H1 (cell line): ENCODE measurements at regions not wholly inside any gene's neighbourhood (a gene's known extent, or its start where the extent isn't known, plus 50 kb on each side); places are given as distances from the start of the nearest gene placed in this dataset.

ENCODE experiments used
- CTCF ChIA-PET: fragments of 300-600 bp; sonication (Branson Sonifier 250); formaldehyde crosslinking; loops from one replicate; lab custom pipeline; 2021; ENCODE audit not compliant: partially characterized antibody; lab: Charles Lee
- POLR2A ChIA-PET: fragments of 300-600 bp; sonication (Branson Sonifier 250); formaldehyde crosslinking; loops from one replicate; lab custom pipeline; 2021; ENCODE audit warnings: inconsistent platforms; ENCODE audit not compliant: partially characterized antibody; lab: Charles Lee
- DNase-seq, 2 experiments: peaks; one replicate each; pipeline versions ENCODE4 v3.0.0 to v3.0.0-alpha.2; 2010 to 2022; ENCODE audit warnings: low spot score in 2 of 2, low read depth in 1 of 2, mixed read lengths in 1 of 2
- FAIRE-seq: peaks from 2 replicates; lab custom pipeline; 2011; peaks lifted over from hg19 to GRCh38; lab: Jason Lieb, UNC
- H2AFZ ChIP-seq: 2 replicates; pipeline ENCODE4 v1.8.1; 2012; ENCODE audit warnings: low read length, inconsistent platforms
- H2AK5ac ChIP-seq: 2 replicates; pipeline ENCODE4 v1.6.1; 2013; ENCODE audit warnings: low read depth, low read length
- H2BK120ac ChIP-seq: replicated peaks from 2 replicates; pipeline ENCODE3; 2013; ENCODE audit warnings: low read depth, low read length, inconsistent platforms
- H2BK12ac ChIP-seq: 2 replicates; pipeline ENCODE4 v1.6.1; 2013; ENCODE audit warnings: low read depth, low read length
- H2BK15ac ChIP-seq: 2 replicates; pipeline ENCODE4 v1.6.1; 2013; ENCODE audit warnings: low read length
- H2BK20ac ChIP-seq: 2 replicates; pipeline ENCODE4 v1.6.1; 2013; ENCODE audit warnings: low read length
- H2BK5ac ChIP-seq: 2 replicates; pipeline ENCODE4 v1.6.1; 2013; ENCODE audit warnings: low read depth, low read length
- H3K14ac ChIP-seq: 2 replicates; pipeline ENCODE4 v1.6.1; 2013; ENCODE audit warnings: inconsistent platforms; ENCODE audit not compliant: insufficient read length
- H3K18ac ChIP-seq: 2 replicates; pipeline ENCODE4 v1.6.1; 2013; ENCODE audit warnings: low read length; ENCODE audit errors: extremely low read depth
- H3K23ac ChIP-seq: 2 replicates; pipeline ENCODE4 v1.6.1; 2013; ENCODE audit warnings: inconsistent platforms; ENCODE audit not compliant: insufficient read length
- H3K23me2 ChIP-seq: 2 replicates; pipeline ENCODE4 v1.6.1; 2013; ENCODE audit warnings: low read depth, low read length
- H3K27ac ChIP-seq: 2 replicates; pipeline ENCODE4 v1.6.1; 2011; ENCODE audit warnings: low read depth, low read length, inconsistent platforms
- H3K27me3 ChIP-seq, 4 experiments: replicated peaks in 1 of 4; 1 replicate in 1 of 4; 2 replicates in 3 of 4; pipeline versions ENCODE4 v1.6.1 to v1.8.1; 2011 to 2013; ENCODE audit warnings: low read length in 3 of 4, mild to moderate bottlenecking in 3 of 4, inconsistent platforms in 2 of 4, mixed read lengths in 2 of 4, moderate library complexity in 1 of 4; ENCODE audit not compliant: control insufficient read depth in 3 of 4, insufficient read depth in 3 of 4; ENCODE audit errors: extremely low read depth in 1 of 4
- H3K36me3 ChIP-seq, 4 experiments: 2 replicates each; pipeline versions ENCODE4 v1.6.1 to v1.8.1; 2011 to 2013; ENCODE audit warnings: mild to moderate bottlenecking in 4 of 4, low read length in 3 of 4, moderate library complexity in 2 of 4, control low read depth in 1 of 4, inconsistent platforms in 1 of 4; ENCODE audit not compliant: insufficient read depth in 4 of 4, control insufficient read depth in 2 of 4
- H3K4ac ChIP-seq: replicated peaks from 2 replicates; pipeline ENCODE3; 2013; ENCODE audit warnings: low read length, low read depth, mixed read lengths, inconsistent platforms; ENCODE audit not compliant: insufficient read length
- H3K4me1 ChIP-seq, 4 experiments: replicated peaks in 1 of 4; 1 replicate in 1 of 4; 2 replicates in 3 of 4; pipeline versions ENCODE4 v1.6.1 to v1.8.1; 2011 to 2013; ENCODE audit warnings: low read length in 3 of 4, inconsistent platforms in 2 of 4, mixed read lengths in 1 of 4; ENCODE audit not compliant: insufficient read depth in 4 of 4, control insufficient read depth in 3 of 4
- H3K4me2 ChIP-seq, 2 experiments: 2 replicates each; pipeline versions ENCODE4 v1.6.1 to v1.8.1; 2011 to 2013; ENCODE audit warnings: low read depth in 2 of 2, low read length in 2 of 2, control low read depth in 1 of 2, inconsistent platforms in 1 of 2, mild to moderate bottlenecking in 1 of 2; ENCODE audit not compliant: insufficient read depth in 1 of 2
- H3K4me3 ChIP-seq, 4 experiments: fragments of 200-600, 300-600 bp in 1 of 4; sonication (generic), shearing (Covaris generic), sonication (Bioruptor Twin) in 1 of 4; 2 replicates each; pipeline versions ENCODE4 v1.5.1 to v1.8.1; 2011 to 2016; ENCODE audit warnings: low read length in 4 of 4, low read depth in 3 of 4, control low read depth in 2 of 4, inconsistent platforms in 2 of 4, mild to moderate bottlenecking in 2 of 4, mixed read lengths in 1 of 4, moderate library complexity in 1 of 4; ENCODE audit not compliant: insufficient read depth in 2 of 4; ENCODE audit errors: extremely low read depth in 1 of 4
- H3K56ac ChIP-seq: replicated peaks from 2 replicates; pipeline ENCODE3; 2013; ENCODE audit warnings: low read depth, mild to moderate bottlenecking, mixed read lengths, low read length, inconsistent platforms; ENCODE audit not compliant: insufficient read length
- H3K79me1 ChIP-seq: 2 replicates; pipeline ENCODE4 v1.6.1; 2013; ENCODE audit warnings: low read depth, low read length, control low read depth
- H3K79me2 ChIP-seq, 2 experiments: 2 replicates each; pipeline versions ENCODE4 v1.6.1 to v1.8.1; 2012 to 2013; ENCODE audit warnings: low read length in 2 of 2, mild to moderate bottlenecking in 2 of 2, inconsistent platforms in 1 of 2; ENCODE audit not compliant: insufficient read depth in 2 of 2, control insufficient read depth in 1 of 2
- H3K9ac ChIP-seq, 4 experiments: replicated peaks in 1 of 4; 1 replicate in 1 of 4; 2 replicates in 3 of 4; pipeline versions ENCODE4 v1.6.1 to v1.8.1; 2011 to 2013; ENCODE audit warnings: low read depth in 3 of 4, low read length in 3 of 4, control low read depth in 2 of 4, mild to moderate bottlenecking in 2 of 4, moderate library complexity in 2 of 4, inconsistent platforms in 1 of 4; ENCODE audit errors: extremely low read depth in 1 of 4
- H3K9me3 ChIP-seq, 2 experiments: 2 replicates each; pipeline versions ENCODE4 v1.6.1 to v1.8.1; 2012 to 2013; ENCODE audit warnings: mild to moderate bottlenecking in 2 of 2, moderate library complexity in 2 of 2, control low read depth in 1 of 2, inconsistent platforms in 1 of 2, low read depth in 1 of 2, low read length in 1 of 2, mixed read lengths in 1 of 2; ENCODE audit not compliant: insufficient read depth in 2 of 2
- H4K20me1 ChIP-seq, 2 experiments: replicated peaks in 1 of 2; 2 replicates each; pipeline versions ENCODE3 to v1.8.1; 2011 to 2013; ENCODE audit warnings: inconsistent platforms in 2 of 2, low read length in 2 of 2, mild to moderate bottlenecking in 1 of 2; ENCODE audit not compliant: insufficient read depth in 2 of 2, control insufficient read depth in 1 of 2
- H4K5ac ChIP-seq: 2 replicates; pipeline ENCODE4 v1.6.1; 2013; ENCODE audit warnings: low read length, low read depth, mixed read lengths, inconsistent platforms; ENCODE audit not compliant: insufficient read length
- H4K8ac ChIP-seq: 2 replicates; pipeline ENCODE4 v1.8.0; 2013; ENCODE audit warnings: mild to moderate bottlenecking, moderate library complexity, low read length, inconsistent platforms; ENCODE audit not compliant: insufficient read depth; ENCODE audit errors: extremely low read depth
- H4K91ac ChIP-seq: replicated peaks from 2 replicates; pipeline ENCODE3; 2013; ENCODE audit warnings: low read length, mixed read lengths, inconsistent platforms; ENCODE audit not compliant: insufficient read length
- CEBPB ChIP-seq: IDR thresholded peaks from 2 replicates; pipeline ENCODE4 v1.6.1; 2012; ENCODE audit warnings: low read depth, low read length
- EP300 ChIP-seq, 2 experiments: IDR thresholded peaks; 1 replicate in 1 of 2; 2 replicates in 1 of 2; pipeline ENCODE4 v1.6.1; 2011 to 2012; ENCODE audit warnings: low read depth in 2 of 2, low read length in 2 of 2, mild to moderate bottlenecking in 2 of 2, borderline replicate concordance in 1 of 2, inconsistent platforms in 1 of 2, moderate library complexity in 1 of 2
- EZH2 ChIP-seq: fragments of 200-600 bp; sonication (generic); IDR thresholded peaks from 2 replicates; pipeline ENCODE4 v1.7.1; 2012; ENCODE audit warnings: low read depth, mild to moderate bottlenecking, moderate library complexity, low read length, inconsistent platforms; ENCODE audit not compliant: severe bottlenecking
- JUND ChIP-seq: IDR thresholded peaks from 2 replicates; pipeline ENCODE4 v1.6.1; 2011; ENCODE audit warnings: mild to moderate bottlenecking, improper control_type of control experiment, low read length
- KDM5A ChIP-seq: fragments of 200-600 bp; IDR thresholded peaks from 2 replicates; pipeline ENCODE4 v1.7.1; 2012; ENCODE audit warnings: mild to moderate bottlenecking, low read length, inconsistent platforms, mixed read lengths
- RXRA ChIP-seq: IDR thresholded peaks from 2 replicates; pipeline ENCODE4 v1.6.1; 2011; ENCODE audit warnings: low read depth, mild to moderate bottlenecking, low read length, moderate library complexity; ENCODE audit not compliant: insufficient read depth
- WGBS, 2 experiments: shearing (Covaris generic) in 1 of 2; methylation state at CpG; one replicate each; pipeline versions ENCODE4 v1.1.6 to v1.1.7; 2013 to 2015; ENCODE audit warnings: low lambda C conversion rate in 2 of 2, mixed read lengths in 2 of 2, inconsistent platforms in 1 of 2, low coverage in 1 of 2, missing lambda C conversion rate in 1 of 2; ENCODE audit not compliant: insufficient replicate concordance in 2 of 2, insufficient coverage in 1 of 2, insufficient read length in 1 of 2; ENCODE audit errors: extremely low coverage in 1 of 2, missing lambda C conversion rate in 1 of 2; 5-methylcytosine and 5-hydroxymethylcytosine counted together
- TF ChIP-seq, protein P1 (sequence below): IDR thresholded peaks from 2 replicates; pipeline ENCODE4 v1.6.1; 2012; ENCODE audit warnings: low read length, inconsistent platforms

DNA sequence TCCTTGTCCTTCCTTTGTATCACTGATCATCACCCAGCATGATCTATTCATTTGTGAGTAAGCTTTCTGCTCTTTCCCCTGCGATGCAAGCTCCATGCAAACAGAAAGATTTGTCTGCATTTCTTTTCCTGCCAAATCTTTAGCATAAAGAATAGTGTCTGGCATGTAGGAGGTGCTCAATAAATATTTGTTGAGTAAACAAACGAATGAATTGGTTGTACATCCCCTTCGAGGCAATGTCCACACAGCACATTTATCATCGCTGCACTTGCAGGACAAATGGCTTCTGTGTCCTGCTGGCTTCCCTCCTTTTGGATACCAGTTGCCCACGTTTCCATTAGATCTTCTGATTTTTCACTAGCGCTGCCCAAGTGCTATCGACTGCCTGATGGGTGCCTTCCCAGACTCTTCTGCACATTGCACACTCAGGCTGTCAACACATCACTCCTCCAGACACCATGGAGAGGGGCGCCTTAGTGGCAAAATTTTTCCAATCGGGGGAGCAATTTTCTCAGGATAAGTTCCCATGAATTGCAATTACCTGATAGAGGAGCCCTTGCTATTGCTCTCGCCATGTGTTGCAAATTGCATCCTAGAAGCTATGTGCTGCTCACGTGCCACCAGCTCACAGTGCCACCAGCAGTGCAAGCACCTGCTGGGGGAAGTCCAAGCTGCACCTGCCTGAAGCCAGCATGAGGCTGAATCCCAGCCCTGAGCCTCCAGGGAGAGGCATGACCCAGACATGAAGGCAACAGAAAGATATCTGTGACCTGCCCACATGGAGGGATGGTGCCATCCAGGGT is 206.6 kb downstream of the KIF26A start:
- Histone ChIP-seq H3K27me3 (no peaks in the 10 kb centered on the region), H4K5ac (no peak overlapping the region), H3K9me3 (peaks cover 0 to 3% of the 10 kb centered on the region in 2 experiments; a peak in 1 of 4 replicates), H3K23ac (no peak overlapping the region), H3K18ac (no peak overlapping the region), H3K36me3 (no peaks in the 10 kb centered on the region), H2BK5ac (no peak overlapping the region), H3K56ac (no peak overlapping the region), H3K23me2 (no peaks in the 10 kb centered on the region), H3K9ac (peak overlapping the region in 1 of 4 experiments; percentile 4; a peak in 1 of 7 replicates), H4K20me1 (no peaks in the 10 kb centered on the region), H2BK15ac (no peak overlapping the region), H4K91ac (no peak overlapping the region), H3K79me2 (no peaks in the 10 kb centered on the region), H3K27ac (no peak overlapping the region), H3K4me2 (no peak overlapping the region), H2AK5ac (no peak overlapping the region), H3K4me3 (no peak overlapping the region), H4K8ac (no peak overlapping the region), H2AFZ (no peak overlapping the region), H2BK20ac (no peak overlapping the region), H3K79me1 (no peaks in the 10 kb centered on the region), H3K4ac (no peak overlapping the region), H2BK12ac (no peak overlapping the region), H2BK120ac (no peak overlapping the region), H3K4me1 (peaks cover 0 to 12% (median 6%) of the 10 kb centered on the region in 4 experiments; a peak in 5 of 7 replicates), H3K14ac (no peak overlapping the region)
- DNase-seq (no peak), FAIRE-seq (no peak)
- ChIA-PET POLR2A (no interaction called here), CTCF (interaction anchor here (0.5 to 2.7 kb wide), 4 partner anchors 11 to 690 kb away, joined by 3 to 7 read pairs (median 4); no protein-coding TSS in a partner anchor)
- WGBS, 2 experiments, result 84% methylated on average over 11 of the region's 11 CpGs; no CpG with 5 or more reads in 1 of the 2 experiments
- TF ChIP-seq EZH2 (no peak), RXRA (no peak), KDM5A (no peak), JUND (no peak), CEBPB (no peak), EP300 (IDR thresholded peaks at IDR 0.05; ENCODE audit: borderline replicate concordance in 1 of 2, low read depth in 2 of 2, low read length in 2 of 2) (no peak)
- TF ChIP-seq, protein P1, sequence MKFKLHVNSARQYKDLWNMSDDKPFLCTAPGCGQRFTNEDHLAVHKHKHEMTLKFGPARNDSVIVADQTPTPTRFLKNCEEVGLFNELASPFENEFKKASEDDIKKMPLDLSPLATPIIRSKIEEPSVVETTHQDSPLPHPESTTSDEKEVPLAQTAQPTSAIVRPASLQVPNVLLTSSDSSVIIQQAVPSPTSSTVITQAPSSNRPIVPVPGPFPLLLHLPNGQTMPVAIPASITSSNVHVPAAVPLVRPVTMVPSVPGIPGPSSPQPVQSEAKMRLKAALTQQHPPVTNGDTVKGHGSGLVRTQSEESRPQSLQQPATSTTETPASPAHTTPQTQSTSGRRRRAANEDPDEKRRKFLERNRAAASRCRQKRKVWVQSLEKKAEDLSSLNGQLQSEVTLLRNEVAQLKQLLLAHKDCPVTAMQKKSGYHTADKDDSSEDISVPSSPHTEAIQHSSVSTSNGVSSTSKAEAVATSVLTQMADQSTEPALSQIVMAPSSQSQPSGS, result no peak
